ENCODE measurements at regions not wholly inside any gene's neighbourhood (a gene's known extent, or its start where the extent isn't known, plus 50 kb on each side); places are given as distances from the start of the nearest gene placed in this dataset.
A peak's percentile ranks its signal among the peaks of the same experiment; 100 is the strongest.

DNA sequence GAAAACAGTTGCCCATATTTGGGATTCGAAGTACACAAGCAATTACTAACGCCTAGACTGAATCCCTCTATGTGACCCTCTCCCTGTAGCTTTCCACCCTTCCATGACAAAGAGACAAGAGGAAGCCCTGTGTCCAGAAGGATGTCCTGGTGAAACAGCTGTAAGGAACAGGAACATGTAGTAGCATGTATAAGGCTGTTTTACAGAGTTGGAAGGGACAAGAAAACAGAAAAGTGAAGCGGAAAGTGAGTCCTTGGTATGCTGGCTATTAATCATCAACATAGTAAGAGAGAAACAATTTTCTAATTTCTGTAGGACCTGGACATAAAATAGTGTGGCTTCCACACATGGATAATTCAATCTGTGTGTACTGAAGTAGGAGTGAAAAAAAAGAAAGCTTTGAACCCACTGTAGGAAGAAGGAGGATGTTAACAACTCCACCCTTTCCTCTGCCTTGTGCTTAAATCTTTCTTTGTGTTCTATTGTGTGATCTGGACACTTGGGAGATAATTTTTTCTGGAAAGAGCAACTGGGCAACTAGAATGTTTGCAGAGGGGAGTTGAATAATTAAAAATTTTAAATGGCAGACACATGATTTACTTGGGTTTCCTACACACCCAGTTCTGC is 162.3 kb upstream of the ZSWIM2 start:
- Histone ChIP-seq H3K9me3 (no peaks in the 10 kb centered on the region), H3K27me3 (ENCODE audit: insufficient read depth in 3 of 3, low read length in 2 of 3) (no peaks in the 10 kb centered on the region), H3K4me1 (no peaks in the 10 kb centered on the region), H3K4me3 (no peak overlapping the region), H3K27ac (no peak overlapping the region), H3K36me3 (ENCODE audit: insufficient read depth in 1 of 2, low read depth in 1 of 2) (no peaks in the 10 kb centered on the region)
- DNase-seq (no peak), ATAC-seq (no peak)
- intact Hi-C loops (cut with DNase I): no loop called here
- TF ChIP-seq, protein P1, sequence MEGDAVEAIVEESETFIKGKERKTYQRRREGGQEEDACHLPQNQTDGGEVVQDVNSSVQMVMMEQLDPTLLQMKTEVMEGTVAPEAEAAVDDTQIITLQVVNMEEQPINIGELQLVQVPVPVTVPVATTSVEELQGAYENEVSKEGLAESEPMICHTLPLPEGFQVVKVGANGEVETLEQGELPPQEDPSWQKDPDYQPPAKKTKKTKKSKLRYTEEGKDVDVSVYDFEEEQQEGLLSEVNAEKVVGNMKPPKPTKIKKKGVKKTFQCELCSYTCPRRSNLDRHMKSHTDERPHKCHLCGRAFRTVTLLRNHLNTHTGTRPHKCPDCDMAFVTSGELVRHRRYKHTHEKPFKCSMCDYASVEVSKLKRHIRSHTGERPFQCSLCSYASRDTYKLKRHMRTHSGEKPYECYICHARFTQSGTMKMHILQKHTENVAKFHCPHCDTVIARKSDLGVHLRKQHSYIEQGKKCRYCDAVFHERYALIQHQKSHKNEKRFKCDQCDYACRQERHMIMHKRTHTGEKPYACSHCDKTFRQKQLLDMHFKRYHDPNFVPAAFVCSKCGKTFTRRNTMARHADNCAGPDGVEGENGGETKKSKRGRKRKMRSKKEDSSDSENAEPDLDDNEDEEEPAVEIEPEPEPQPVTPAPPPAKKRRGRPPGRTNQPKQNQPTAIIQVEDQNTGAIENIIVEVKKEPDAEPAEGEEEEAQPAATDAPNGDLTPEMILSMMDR (IDR thresholded peaks at IDR 0.05): no peak
- WGBS, 3 donors: 87 to 89% (median 89%) methylated on average over 3 of the region's 3 CpGs

DNA sequence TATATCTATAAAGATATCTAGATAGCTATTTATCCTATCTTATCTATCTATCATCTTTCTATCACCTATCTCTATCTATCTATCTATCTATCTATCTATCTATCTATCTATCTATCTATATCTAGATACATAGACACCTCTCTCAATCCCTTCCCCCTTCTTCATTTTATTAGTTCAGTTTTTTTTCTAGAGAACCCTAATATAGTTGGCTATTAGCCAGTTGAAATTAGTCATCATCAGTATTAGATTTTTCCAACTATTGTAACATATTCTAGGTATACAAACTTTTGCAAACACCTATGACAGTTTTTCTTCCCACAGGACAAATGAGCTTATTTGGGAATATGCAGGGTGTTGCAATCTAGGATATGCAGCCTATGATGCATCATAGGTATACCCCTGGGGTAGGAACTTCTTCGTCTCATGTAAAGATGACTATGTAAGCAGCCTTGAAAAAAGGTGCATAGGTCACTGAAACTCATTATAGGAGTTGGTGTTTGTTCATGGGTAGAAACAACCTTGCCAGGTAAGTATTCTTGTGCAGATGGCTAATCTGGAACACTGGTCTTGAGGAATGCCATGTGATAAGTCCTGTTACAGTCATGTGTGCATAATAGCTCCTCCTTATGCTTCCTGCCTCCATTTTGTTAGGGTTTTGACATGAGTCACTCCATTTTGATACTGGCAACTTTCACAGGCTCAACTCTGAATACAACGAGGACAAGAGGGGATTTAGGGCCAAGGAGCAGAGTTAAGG is 160.7 kb upstream of the ZSWIM2 start:
- TF ChIP-seq, protein P1 (IDR thresholded peaks at IDR 0.05): no peak
- Histone ChIP-seq H3K4me1 (no peaks in the 10 kb centered on the region), H3K27ac (no peak overlapping the region), H3K4me3 (no peak overlapping the region), H3K27me3 (ENCODE audit: insufficient read depth in 3 of 3, low read length in 2 of 3) (no peaks in the 10 kb centered on the region), H3K36me3 (ENCODE audit: insufficient read depth in 1 of 2, low read depth in 1 of 2) (no peaks in the 10 kb centered on the region), H3K9me3 (no peaks in the 10 kb centered on the region)
- intact Hi-C loops (cut with DNase I): no loop called here
- ATAC-seq: no peak
- no peak for DNase-seq
- WGBS, 3 donors: 86 to 91% (median 86%) methylated on average over 2 of the region's 2 CpGs

DNA sequence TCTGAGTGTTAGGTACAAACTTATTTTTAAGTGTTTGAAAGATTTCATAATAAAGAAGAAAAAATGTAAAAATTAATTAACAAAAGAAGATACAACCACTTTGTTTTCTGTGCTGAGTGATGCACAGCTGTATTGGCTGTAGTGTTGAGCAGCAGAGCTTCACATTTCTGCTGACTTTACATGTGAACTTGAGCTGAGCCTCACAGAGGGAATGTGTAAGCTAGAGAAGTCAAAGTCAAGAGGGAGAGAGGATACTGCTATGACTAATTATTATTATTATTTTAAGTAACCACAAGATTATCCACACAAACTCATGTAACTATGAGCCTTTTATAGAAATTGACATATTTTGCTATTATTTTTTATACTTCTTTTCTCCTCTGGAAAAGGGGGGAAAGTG is 159.1 kb upstream of the ZSWIM2 start:
- Histone ChIP-seq H3K4me3 (no peak overlapping the region), H3K4me1 (no peaks in the 10 kb centered on the region), H3K9me3 (no peaks in the 10 kb centered on the region), H3K27ac (no peak overlapping the region), H3K27me3 (ENCODE audit: insufficient read depth in 3 of 3, low read length in 2 of 3) (no peaks in the 10 kb centered on the region), H3K36me3 (ENCODE audit: insufficient read depth in 1 of 2, low read depth in 1 of 2) (no peaks in the 10 kb centered on the region)
- TF ChIP-seq, protein P1 (IDR thresholded peaks at IDR 0.05): no peak
- no peak for ATAC-seq
- DNase-seq: no peak
- intact Hi-C loops (cut with DNase I): no loop called here

DNA sequence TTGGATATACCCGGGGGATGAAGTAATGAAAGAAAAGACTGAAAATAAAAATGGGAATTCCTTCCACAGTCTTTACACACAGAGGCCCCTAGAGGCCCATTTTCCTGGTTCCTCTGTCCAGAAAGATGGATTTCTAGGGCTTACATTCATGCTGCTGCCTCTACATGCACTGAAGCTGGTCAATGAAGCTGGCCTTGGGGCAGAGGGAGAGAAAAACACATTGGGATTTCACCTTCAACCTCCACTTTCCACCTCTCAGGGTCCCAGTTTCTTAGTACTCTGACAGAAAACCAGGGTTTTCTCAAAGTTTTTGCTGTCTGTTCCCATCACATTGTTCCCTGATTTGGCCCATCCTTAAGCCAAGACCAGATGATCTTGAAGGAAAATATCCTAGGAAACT is 154.6 kb upstream of the ZSWIM2 start:
- intact Hi-C loops (cut with DNase I): no loop called here
- peak overlapping the region; percentile 34 for H3K4me3 ChIP-seq
- WGBS, 3 donors: 27 to 79% (median 54%) methylated on average over 1 of the region's 1 CpG
- ATAC-seq (no peak), DNase-seq (no peak)
- H3K9me3 ChIP-seq: no peaks in the 10 kb centered on the region
- no peaks in the 10 kb centered on the region for H3K36me3 ChIP-seq (ENCODE audit: insufficient read depth in 1 of 2, low read depth in 1 of 2)
- TF ChIP-seq, protein P1 (IDR thresholded peaks at IDR 0.05): no peak
- H3K4me1 ChIP-seq: no peaks in the 10 kb centered on the region
- H3K27me3 ChIP-seq (ENCODE audit: insufficient read depth in 3 of 3, low read length in 2 of 3): no peaks in the 10 kb centered on the region
- H3K27ac ChIP-seq: no peak overlapping the region

All from psoas muscle (tissue), 7 donors.